Neural cell (in vitro differentiated cells): ENCODE measurements at regions not wholly inside any gene's neighbourhood (a gene's known extent, or its start where the extent isn't known, plus 50 kb on each side); places are given as distances from the start of the nearest gene placed in this dataset.

Source experiments
- H2AFZ ChIP-seq: fragments of 200-600, 300-800 bp; sonication (generic), shearing (Covaris generic); 2 replicates; pipeline ENCODE4 v1.6.0; 2014; ENCODE audit warnings: low read depth, mild to moderate bottlenecking, antibody characterized with exemption, low read length, moderate library complexity
- H3F3A ChIP-seq: fragments of 200-600 bp; shearing (Covaris generic); 2 replicates; pipeline ENCODE4 v1.6.1; 2016; ENCODE audit warnings: mild to moderate bottlenecking, moderate library complexity, mixed read lengths, antibody characterized with exemption, low read length; ENCODE audit not compliant: insufficient read depth, poor library complexity, severe bottlenecking
- H3K27ac ChIP-seq: fragments of 200-600, 300-800 bp; sonication (generic), shearing (Covaris generic); 2 replicates; pipeline ENCODE4 v1.5.1; 2014; ENCODE audit warnings: mild to moderate bottlenecking, low read length, moderate library complexity
- H3K27me3 ChIP-seq: fragments of 300-800, 200-600 bp; sonication (generic), shearing (Covaris generic); 2 replicates; pipeline ENCODE4 v1.6.0; 2014; ENCODE audit warnings: mild to moderate bottlenecking, low read depth, low read length, moderate library complexity; ENCODE audit not compliant: insufficient read depth
- H3K36me3 ChIP-seq: fragments of 300-800, 200-600 bp; sonication (generic), shearing (Covaris generic); 2 replicates; pipeline ENCODE4 v1.5.1; 2014; ENCODE audit warnings: mild to moderate bottlenecking, antibody characterized with exemption, low read length, moderate library complexity; ENCODE audit not compliant: insufficient read depth
- H3K4me2 ChIP-seq: fragments of 300-800, 200-600 bp; sonication (generic), shearing (Covaris generic); 2 replicates; pipeline ENCODE4 v1.6.0; 2014; ENCODE audit warnings: mild to moderate bottlenecking, low read length
- H3K4me3 ChIP-seq: fragments of 300-800, 200-600 bp; sonication (generic), shearing (Covaris generic); 2 replicates; pipeline ENCODE4 v1.5.1; 2014; ENCODE audit warnings: mild to moderate bottlenecking, low read length, moderate library complexity
- H3K79me2 ChIP-seq: fragments of 200-600 bp; shearing (Covaris generic); replicated peaks from 2 replicates; pipeline ENCODE4 v1.6.0; 2014; ENCODE audit warnings: mild to moderate bottlenecking, low read length, moderate library complexity; ENCODE audit not compliant: insufficient read depth
- H3K9ac ChIP-seq: fragments of 300-800, 200-600 bp; sonication (generic), shearing (Covaris generic); 2 replicates; pipeline ENCODE4 v1.6.1; 2016; ENCODE audit warnings: mild to moderate bottlenecking, low read length, mixed read lengths
- H3K9me2 ChIP-seq: fragments of 200-600 bp; shearing (Covaris generic); 2 replicates; pipeline ENCODE4 v1.6.1; 2016; ENCODE audit warnings: mild to moderate bottlenecking, low read length, mixed read lengths; ENCODE audit not compliant: insufficient read depth
- H3K9me3 ChIP-seq: fragments of 200-600, 300-800 bp; sonication (generic), shearing (Covaris generic); 2 replicates; pipeline ENCODE4 v1.6.1; 2016; ENCODE audit warnings: mild to moderate bottlenecking, mixed run types, low read length, moderate library complexity, mixed read lengths
- H4K20me1 ChIP-seq: fragments of 200-600 bp; shearing (Covaris generic); 2 replicates; pipeline ENCODE4 v1.6.1; 2016; ENCODE audit warnings: mild to moderate bottlenecking, mixed run types; ENCODE audit not compliant: insufficient read depth
- EP300 ChIP-seq: fragments of 450-650 bp; conservative IDR thresholded peaks from 2 replicates; pipeline ENCODE4 v1.6.1; 2014; ENCODE audit warnings: antibody characterized with exemption, mild to moderate bottlenecking, moderate library complexity; ENCODE audit not compliant: poor library complexity, severe bottlenecking
- EZH2 ChIP-seq: fragments of 200-600, 300-800 bp; shearing (Covaris generic), sonication (generic); IDR thresholded peaks from 2 replicates; pipeline ENCODE4 v1.6.1; 2014; ENCODE audit warnings: antibody characterized with exemption, low read length, borderline replicate concordance, mild to moderate bottlenecking; ENCODE audit not compliant: insufficient read depth, poor library complexity, severe bottlenecking
- MXI1 ChIP-seq: fragments of 450-650 bp; conservative IDR thresholded peaks from 2 replicates; pipeline ENCODE4 v1.6.1; 2014; ENCODE audit warnings: antibody characterized with exemption, mild to moderate bottlenecking; ENCODE audit not compliant: poor library complexity, severe bottlenecking
- POLR2AphosphoS5 ChIP-seq: IDR thresholded peaks from 2 replicates; pipeline ENCODE4 v1.6.1; 2012
- RAD21 ChIP-seq: fragments of 450-650 bp; conservative IDR thresholded peaks from 2 replicates; pipeline ENCODE4 v1.6.1; 2014; ENCODE audit warnings: antibody characterized with exemption, mild to moderate bottlenecking, moderate library complexity
- SMC3 ChIP-seq: fragments of 450-650 bp; conservative IDR thresholded peaks from 2 replicates; pipeline ENCODE4 v1.6.1; 2014; ENCODE audit warnings: antibody characterized with exemption, mild to moderate bottlenecking, moderate library complexity; ENCODE audit not compliant: poor library complexity
- TAF1 ChIP-seq: IDR thresholded peaks from 2 replicates; pipeline ENCODE4 v1.6.1; 2012; ENCODE audit warnings: low read depth
- TF ChIP-seq, protein P1 (sequence below): IDR thresholded peaks from 2 replicates; pipeline ENCODE4 v1.6.1; 2012; ENCODE audit warnings: borderline replicate concordance
- TF ChIP-seq, protein P2 (sequence below): fragments of 450-650 bp; IDR thresholded peaks from 2 replicates; pipeline ENCODE4 v1.5.1; 2014; ENCODE audit warnings: antibody characterized with exemption, mild to moderate bottlenecking, moderate library complexity; ENCODE audit not compliant: poor library complexity, severe bottlenecking

DNA sequence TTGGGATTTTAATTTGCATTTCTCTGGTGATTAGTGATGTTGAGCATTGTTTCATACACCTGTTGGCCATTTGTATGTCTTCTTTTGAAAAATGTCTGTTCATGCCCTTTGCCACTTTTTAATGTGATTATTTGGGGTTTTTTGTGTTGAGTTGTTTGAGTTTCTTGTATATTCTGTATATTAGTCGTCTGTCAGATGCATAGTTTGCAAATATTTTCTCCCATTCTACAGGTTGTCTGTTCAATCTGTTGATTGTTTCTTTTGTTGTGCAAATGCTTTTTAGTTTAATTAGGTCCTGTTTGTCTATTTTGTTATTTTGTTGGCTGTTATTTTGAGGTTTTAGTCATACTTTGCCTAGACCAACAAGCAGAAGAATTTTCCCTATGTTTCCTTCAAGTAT, 164.0 kb upstream of the CXADR start:
- no peak overlapping the region for H3K4me3 ChIP-seq
- TF ChIP-seq TAF1 (no peak), POLR2AphosphoS5 (no peak), EZH2 (no peak), RAD21 (no peak)
- TF ChIP-seq, protein P1, sequence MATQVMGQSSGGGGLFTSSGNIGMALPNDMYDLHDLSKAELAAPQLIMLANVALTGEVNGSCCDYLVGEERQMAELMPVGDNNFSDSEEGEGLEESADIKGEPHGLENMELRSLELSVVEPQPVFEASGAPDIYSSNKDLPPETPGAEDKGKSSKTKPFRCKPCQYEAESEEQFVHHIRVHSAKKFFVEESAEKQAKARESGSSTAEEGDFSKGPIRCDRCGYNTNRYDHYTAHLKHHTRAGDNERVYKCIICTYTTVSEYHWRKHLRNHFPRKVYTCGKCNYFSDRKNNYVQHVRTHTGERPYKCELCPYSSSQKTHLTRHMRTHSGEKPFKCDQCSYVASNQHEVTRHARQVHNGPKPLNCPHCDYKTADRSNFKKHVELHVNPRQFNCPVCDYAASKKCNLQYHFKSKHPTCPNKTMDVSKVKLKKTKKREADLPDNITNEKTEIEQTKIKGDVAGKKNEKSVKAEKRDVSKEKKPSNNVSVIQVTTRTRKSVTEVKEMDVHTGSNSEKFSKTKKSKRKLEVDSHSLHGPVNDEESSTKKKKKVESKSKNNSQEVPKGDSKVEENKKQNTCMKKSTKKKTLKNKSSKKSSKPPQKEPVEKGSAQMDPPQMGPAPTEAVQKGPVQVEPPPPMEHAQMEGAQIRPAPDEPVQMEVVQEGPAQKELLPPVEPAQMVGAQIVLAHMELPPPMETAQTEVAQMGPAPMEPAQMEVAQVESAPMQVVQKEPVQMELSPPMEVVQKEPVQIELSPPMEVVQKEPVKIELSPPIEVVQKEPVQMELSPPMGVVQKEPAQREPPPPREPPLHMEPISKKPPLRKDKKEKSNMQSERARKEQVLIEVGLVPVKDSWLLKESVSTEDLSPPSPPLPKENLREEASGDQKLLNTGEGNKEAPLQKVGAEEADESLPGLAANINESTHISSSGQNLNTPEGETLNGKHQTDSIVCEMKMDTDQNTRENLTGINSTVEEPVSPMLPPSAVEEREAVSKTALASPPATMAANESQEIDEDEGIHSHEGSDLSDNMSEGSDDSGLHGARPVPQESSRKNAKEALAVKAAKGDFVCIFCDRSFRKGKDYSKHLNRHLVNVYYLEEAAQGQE = no peak
- TF ChIP-seq, protein P2, sequence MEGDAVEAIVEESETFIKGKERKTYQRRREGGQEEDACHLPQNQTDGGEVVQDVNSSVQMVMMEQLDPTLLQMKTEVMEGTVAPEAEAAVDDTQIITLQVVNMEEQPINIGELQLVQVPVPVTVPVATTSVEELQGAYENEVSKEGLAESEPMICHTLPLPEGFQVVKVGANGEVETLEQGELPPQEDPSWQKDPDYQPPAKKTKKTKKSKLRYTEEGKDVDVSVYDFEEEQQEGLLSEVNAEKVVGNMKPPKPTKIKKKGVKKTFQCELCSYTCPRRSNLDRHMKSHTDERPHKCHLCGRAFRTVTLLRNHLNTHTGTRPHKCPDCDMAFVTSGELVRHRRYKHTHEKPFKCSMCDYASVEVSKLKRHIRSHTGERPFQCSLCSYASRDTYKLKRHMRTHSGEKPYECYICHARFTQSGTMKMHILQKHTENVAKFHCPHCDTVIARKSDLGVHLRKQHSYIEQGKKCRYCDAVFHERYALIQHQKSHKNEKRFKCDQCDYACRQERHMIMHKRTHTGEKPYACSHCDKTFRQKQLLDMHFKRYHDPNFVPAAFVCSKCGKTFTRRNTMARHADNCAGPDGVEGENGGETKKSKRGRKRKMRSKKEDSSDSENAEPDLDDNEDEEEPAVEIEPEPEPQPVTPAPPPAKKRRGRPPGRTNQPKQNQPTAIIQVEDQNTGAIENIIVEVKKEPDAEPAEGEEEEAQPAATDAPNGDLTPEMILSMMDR = no peak
- no peaks in the 10 kb centered on the region for H3K9me3 ChIP-seq
- no peak overlapping the region for H2AFZ ChIP-seq
- no peaks in the 10 kb centered on the region for H3K27me3 ChIP-seq
- no peak overlapping the region for H3K4me2 ChIP-seq
- H3K36me3 ChIP-seq = no peaks in the 10 kb centered on the region
- no peaks in the 10 kb centered on the region for H3K79me2 ChIP-seq
- H3K9ac ChIP-seq = no peak overlapping the region
- no peaks in the 10 kb centered on the region for H3K9me2 ChIP-seq
- no peak overlapping the region for H3K27ac ChIP-seq
- H4K20me1 ChIP-seq = no peaks in the 10 kb centered on the region
- H3F3A ChIP-seq = no peaks in the 10 kb centered on the region

DNA sequence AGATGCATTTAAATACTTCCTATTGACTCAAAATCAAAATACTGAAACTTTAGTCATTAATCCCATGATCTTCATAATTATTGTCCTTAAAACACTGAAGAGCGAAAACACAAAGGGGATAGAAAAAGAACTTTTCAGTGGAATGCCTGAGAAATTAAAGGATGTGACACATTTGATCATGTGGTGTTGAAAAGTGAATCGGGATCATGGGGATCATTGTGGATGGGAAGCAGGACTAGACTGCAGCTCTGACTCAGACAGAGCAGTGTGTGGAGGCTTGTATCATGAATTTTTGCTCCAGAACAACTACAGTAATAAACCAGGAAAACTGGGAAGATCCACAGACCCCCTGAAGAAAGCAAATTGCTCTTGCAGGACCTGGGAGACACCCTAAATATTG, 161.1 kb upstream of the CXADR start:
- H3F3A ChIP-seq = no peaks in the 10 kb centered on the region
- H2AFZ ChIP-seq = no peak overlapping the region
- no peaks in the 10 kb centered on the region for H3K27me3 ChIP-seq
- no peaks in the 10 kb centered on the region for H3K79me2 ChIP-seq
- H3K36me3 ChIP-seq = no peaks in the 10 kb centered on the region
- H3K9me3 ChIP-seq = no peaks in the 10 kb centered on the region
- no peaks in the 10 kb centered on the region for H4K20me1 ChIP-seq
- no peaks in the 10 kb centered on the region for H3K9me2 ChIP-seq
- no peak overlapping the region for H3K27ac ChIP-seq
- H3K4me3 ChIP-seq = no peak overlapping the region
- H3K4me2 ChIP-seq = no peak overlapping the region
- H3K9ac ChIP-seq = no peak overlapping the region
- TF ChIP-seq MXI1 = no peak
- no peak for TF ChIP-seq POLR2AphosphoS5
- no peak for TF ChIP-seq TAF1
- TF ChIP-seq, protein P1 = no peak
- TF ChIP-seq RAD21 = no peak
- no peak for TF ChIP-seq EP300
- no peak for TF ChIP-seq SMC3
- TF ChIP-seq EZH2 = no peak
- TF ChIP-seq, protein P2 = no peak
